ENCODE measurements at regions not wholly inside any gene's neighbourhood (a gene's known extent, or its start where the extent isn't known, plus 50 kb on each side); places are given as distances from the start of the nearest gene placed in this dataset.

DNA sequence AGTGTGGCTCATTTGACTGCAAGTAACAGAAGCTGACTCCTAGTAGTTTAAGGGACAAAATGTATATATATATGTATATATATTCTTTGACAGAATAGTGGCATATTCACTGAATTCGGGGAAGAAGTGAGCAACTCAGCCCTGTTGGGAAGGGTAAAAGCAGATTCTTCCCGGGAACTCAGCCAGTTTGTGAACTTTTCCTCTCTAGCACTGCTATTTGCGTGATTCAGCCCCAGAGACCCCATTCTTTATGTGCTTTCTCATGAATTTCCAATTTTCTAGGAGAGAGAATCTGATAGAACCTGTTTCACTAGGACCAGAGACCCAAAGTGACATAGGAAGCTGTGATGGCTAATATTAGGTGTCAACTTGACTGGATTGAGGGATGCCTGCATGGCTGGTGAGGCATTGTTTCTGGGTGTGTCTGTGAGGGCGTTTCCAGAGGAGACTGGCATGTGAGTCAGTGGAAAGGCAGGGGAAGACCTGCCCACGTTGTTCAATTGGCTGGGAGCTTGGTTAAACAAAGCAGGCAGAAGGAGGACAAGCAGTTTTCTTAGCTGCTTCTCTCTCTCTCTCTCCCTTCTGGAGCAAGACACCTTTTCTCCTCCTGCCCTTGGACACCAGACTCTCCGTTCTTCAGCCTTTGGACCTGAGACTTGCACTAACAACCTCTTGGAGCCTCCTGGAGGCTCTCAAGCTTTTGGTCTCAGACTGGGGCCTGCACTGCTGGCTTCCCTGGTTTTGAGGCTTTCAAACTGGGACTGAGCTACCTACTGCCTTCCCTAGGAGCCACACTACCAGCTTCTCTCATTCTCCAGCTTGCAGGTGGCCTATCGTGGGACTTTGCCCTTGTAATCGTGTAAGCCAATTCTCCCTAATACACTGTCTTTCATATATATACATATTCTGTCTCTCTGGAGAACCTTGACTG is 93.4 kb upstream of the KCNK1 start:
- no peak for DNase-seq

DNA sequence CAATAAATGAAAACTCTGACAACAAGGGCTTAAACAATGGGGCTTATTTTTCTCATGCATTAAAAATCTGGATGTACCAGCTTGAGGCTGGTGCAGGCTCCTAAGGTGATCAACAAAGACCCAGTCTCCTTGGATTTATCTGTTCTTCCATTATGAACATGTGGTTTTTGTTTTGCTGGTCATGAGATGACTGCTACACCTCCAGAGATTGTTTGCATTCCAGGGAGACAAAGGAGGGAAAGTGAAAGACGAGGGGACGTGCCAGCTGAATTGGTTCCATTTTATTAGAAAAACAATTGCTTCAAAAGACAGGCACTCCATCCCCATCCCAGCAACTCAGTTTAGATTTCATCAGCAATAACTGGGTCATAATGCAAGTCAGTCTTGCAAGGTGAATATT is 90.9 kb upstream of the KCNK1 start:
- no peak for DNase-seq

DNA sequence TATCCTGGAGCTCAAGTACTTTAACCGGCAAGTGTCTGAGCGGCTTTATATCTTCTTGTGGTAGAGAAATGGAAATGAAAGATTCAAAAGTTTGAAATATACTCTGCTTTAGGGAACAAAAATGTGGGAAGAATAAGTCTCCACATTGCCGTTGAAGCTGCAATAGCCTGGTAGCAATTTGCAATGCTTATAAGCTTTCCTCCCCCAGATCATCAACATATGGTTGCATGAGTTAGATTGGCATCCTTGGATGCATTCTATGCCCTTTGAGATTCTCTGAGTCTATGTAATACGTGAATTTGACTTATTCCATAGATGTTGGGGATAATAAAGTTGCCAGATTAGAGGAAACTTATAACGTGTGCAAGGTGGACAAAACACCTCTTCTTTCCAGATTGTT is 86.1 kb upstream of the KCNK1 start:
- no peak for DNase-seq

DNA sequence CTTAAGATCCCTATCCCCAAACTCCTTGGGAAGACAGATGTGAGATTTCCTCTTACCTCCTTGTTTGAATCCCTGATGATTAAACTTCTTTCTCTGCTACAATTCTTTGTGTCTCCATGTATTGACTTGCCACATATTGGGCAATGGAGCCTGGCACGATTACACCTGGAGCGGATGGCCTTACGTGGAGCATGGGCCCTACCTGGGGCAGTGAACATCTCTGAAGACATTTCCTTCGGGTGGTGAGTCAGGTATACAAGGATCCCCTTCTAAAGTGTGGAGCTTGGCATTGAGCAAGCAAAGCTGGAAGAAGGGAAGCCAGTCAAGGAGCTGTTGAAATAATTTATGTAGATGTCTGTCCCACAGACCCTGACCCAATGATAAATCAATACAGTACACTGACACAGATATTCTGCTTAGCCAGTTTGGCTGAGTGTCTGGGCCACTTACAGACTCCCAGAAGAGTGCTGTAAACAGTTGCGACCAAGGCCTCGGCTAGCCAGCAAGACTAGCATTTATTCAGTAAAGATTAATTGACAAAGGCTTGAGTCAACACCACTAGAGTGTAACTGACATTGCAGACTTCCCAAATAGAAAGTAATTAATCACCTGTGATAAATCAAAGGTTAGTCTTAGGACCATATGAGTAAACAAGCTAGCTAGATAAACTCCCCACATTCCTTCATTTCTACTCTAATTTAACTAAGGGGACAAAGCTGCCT is 83.1 kb upstream of the KCNK1 start:
- DNase-seq = no peak

DNA sequence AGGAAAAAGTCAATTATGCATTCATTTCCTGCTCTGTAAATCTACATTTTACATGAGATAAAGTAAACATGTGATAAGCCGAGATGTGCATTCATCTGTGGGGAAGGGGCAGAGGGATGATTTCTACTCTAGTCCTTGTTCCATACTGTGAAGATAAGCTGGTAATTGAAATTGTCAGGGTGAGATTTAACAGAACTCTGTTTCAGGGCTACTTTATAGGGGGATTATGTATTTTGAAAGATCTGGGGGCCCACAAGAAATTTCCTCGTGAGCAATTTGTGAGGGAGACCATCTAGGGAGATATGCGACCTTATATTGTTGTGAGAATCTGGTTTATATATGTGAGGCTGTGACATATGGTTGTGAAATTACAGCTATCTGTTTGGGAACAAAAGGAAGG is 73.1 kb upstream of the KCNK1 start:
- DNase-seq = no peak

DNA sequence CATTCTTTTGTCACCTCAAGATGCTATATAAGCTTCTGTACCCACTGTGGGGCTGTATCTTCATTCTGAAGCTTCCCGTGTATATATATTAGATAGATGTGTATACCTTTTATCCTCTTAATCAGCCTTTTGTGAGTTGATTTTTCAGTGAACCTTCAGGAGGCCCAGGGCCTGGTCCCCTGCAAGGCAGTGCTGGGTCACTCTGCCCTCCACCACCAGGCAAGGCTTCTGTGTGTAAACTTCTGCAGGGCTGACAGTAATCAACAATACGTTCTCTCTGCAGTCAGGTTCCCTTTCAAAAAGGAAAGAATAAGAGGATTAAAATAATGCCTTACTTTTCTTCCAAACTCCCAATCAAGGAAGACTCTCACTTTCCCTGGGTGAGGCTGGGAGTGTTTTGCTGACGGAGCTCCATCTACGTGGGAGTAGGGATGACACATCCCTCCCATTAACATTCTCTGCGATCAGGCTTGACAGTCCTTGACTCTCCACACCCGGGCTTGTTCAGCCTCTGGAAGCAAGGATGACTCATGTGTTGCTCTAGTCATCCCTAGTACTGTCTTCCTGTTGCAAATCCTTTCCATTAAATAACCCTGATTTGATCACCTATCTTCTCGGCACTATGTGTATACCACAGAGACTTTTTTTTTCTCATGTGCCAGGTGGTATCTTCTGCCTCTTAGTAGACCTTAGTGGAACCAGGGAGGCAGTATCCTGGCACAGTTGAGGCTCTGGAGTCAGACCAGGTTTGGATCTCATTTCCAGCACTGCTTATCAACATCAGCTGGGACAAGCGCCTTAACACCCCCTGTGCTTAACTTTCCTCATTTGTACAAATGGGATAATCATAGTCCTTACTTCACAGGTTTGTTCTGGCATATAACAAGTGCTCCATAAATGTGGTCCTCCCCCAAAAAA is 70.3 kb upstream of the KCNK1 start:
- no peak for DNase-seq

DNA sequence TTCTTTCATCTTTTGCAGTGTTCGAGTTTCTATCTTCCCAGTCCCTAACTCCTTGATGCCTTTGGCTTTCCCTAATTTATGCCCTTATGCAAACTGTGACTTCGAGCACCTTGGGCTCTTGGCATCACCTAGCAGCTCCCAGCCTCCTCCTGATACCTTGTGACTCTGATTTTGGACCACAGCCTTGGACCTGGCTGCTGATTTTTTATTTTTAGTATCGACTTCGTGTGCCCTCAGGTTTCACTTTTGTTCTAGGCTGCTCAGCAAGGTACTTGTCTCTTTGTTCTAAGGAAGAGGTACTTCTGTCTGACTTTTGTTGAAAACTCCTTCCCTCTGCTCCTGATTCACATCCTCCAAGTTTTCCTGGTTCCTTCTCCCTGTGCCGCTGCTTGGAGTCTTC is 69.6 kb upstream of the KCNK1 start:
- DNase-seq = no peak

DNA sequence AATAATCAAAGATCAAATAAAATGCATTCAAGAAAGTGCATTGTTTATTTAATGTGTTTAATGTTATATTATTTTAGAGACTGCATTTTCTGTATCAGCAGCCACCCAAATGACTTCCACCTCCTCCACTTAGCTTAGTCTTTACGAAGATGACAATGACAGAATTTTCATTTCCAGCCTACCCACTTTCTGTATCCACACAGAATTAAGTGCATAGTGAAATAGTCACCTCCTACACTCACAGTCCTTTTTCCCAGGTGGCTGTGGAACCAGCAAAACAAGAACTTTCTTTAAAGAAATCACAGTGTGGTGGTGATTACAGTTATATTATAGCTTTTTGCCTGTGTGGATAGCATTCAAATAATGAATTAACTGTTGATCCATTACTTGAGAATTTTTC is 66.2 kb upstream of the KCNK1 start:
- DNase-seq = no peak

DNA sequence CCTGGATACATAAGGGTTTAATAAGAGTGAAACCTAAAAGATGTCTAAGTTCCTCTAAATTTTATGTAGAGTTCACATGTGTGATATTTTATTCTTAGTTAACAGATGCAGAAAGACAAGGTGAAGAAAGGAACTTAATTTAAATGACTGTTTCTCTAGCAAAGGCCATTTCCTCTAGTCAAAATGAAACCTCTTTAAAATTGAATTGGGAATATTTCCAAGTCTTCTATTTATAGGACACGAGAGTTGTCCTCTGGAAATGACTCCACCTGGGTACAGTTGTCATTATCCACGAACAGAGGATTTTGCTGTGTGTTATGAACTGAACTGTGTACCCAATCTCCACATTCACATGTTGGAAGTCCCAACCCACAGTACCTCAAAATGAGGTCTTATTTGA is 64.5 kb upstream of the KCNK1 start:
- DNase-seq = no peak

DNA sequence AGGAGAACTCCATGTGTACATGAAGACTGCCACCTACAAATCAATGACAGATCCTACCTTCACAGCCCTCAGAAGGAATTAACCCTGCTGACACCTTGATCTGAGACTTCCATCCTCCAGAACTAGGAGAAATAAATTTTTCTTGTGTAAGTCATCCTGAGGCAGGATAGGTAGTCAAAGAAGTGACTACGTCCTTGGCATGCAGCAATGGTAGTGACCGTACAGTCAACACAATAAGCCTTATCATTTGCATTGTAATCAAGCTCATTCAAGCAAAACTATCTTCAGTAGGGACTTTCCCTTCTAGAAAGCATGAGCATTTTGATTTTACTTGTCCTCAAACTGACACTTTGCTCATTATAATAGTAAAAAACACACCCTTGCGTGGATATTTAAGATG is 64.0 kb upstream of the KCNK1 start:
- no peak for DNase-seq

DNA sequence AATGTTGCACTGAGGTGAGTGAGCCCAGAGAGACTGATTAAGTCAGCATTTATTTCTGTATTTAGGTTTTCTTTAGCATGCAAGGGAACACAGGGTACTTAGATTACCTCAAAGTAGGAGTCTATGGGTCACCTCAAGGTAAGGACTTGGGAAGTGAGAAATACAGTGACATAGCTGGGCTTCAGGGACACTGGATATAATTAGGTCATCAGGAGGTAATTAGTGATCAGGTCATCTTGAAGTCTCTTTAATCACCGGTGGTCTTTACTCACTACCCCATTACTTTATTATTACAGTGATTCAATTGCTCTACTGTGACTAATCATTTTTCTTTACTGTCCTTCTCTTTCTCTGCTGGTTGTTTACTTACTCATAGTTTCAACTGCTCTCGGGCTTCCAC is 59.9 kb upstream of the KCNK1 start:
- DNase-seq = no peak

DNA sequence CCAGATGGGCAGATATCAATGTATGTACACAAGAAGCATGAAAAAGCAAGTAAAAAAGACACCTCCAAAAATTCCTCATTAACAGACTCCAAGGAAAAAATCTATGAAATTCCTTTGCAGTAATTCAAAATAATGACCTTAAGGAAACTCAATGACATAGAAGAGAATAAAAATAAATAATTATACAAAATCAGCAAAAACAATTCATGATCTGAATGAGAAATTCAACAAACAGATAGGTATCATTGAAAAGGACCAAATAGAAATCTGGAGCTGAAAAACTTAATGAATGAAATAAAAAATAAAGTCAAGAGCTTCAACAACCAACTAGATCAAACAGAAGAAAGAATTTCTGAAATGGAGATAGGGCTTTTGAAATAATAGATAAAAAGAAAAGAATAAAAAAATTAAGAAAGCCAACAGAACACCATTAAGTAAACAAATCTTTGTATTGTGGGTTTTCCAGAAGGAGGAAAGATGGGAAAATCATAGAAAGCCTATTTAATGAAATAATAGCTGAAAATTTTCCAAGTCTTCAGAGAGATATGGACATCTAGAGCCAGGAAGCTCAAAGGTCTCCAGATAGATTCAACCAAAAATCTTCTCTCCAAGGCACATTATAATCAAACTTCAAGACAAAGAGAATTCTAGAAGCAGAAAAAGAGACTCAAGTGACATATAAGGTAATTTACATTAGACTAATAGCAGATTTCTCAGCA is 52.0 kb upstream of the KCNK1 start:
- DNase-seq = no peak
